ENCODE measurements at regions not wholly inside any gene's neighbourhood (a gene's known extent, or its start where the extent isn't known, plus 50 kb on each side); places are given as distances from the start of the nearest gene placed in this dataset.

DNA sequence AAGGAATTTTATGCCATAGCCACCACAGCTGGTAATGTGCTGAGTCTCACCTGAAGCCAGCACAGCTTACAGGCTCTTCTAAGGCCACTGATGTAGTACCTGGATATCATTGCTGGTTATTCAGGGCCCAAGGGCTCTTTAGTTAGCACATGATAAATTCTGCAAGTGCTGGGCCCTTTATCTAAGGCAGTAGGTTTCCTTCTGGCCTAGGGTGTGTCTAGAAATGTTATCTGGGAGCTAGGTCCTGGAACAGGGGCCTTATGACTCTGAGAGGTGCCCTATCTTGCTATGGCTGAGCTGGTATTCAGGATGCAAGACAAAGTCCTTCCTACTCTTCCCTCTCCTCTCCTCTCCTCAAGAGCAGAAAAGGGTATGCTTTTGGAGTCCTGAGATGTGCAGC, 1424.5 kb upstream of the NUDT12 start:
- ATAC-seq: no peak
- Mint-ChIP-seq H3K36me3 (ENCODE audit: low read depth) (no peaks in the 10 kb centered on the region), H3K4me3 (no peak overlapping the region), H3K27ac (no peak overlapping the region), H3K27me3 (no peaks in the 10 kb centered on the region), H3K4me1 (no peaks in the 10 kb centered on the region)
- H3K9me3 ChIP-seq (ENCODE audit: control insufficient read depth, low read length, poor library complexity, severe bottlenecking): no peaks in the 10 kb centered on the region
- no peak for DNase-seq

DNA sequence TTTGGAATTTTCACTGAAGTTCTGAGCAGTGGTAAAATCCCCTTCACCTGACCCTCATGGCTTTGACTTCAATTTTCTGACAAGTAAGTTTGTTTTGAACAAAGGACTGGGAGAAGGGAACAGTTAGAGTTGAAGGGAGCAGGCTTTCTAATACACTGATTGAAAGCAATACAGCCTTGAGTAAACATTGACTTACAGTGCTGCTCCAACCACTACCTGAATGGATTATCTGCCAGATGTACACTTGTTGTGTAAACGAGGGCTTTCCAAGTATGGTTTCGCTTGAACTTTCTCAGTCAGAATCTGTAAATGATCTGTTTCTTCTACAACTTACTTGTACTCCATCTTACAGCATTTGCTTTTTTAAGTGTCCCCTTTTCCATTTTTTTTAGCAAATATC, 1414.9 kb upstream of the NUDT12 start:
- Mint-ChIP-seq H3K36me3 (ENCODE audit: low read depth) (no peaks in the 10 kb centered on the region), H3K4me3 (no peak overlapping the region), H3K4me1 (no peaks in the 10 kb centered on the region), H3K27me3 (no peaks in the 10 kb centered on the region), H3K27ac (no peak overlapping the region)
- DNase-seq (no peak), ATAC-seq (no peak)
- no peaks in the 10 kb centered on the region for H3K9me3 ChIP-seq (ENCODE audit: control insufficient read depth, low read length, poor library complexity, severe bottlenecking)

DNA sequence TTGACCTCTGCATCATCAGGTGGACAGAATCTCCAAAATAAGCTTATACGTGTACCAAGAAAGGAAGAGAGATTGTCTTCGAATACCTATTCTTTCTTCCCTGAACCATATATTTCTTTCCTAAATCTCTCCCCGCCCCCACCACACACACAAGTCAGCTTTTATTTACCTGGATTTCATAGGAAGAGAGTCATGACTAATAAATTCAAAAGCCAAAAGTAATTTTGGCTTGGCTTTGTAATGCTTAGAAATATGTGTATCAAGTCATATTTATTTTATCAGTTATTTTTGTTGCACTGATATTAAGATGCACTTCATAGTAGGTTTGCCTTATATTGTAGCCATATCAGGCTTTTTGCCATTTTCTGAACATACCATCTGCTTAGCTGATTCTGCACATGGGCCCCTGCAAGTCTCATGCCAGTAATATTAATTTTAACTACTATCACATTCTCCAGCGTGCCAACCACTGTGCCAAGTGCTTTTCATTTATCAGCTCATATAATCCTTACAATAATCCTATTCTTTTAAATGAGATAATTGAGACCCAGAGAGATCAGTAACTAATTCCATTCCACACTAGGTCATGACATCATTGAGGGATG, 1405.3 kb upstream of the NUDT12 start:
- H3K27me3 Mint-ChIP-seq: no peaks in the 10 kb centered on the region
- H3K27ac Mint-ChIP-seq: no peak overlapping the region
- no peaks in the 10 kb centered on the region for H3K4me1 Mint-ChIP-seq
- no peaks in the 10 kb centered on the region for H3K36me3 Mint-ChIP-seq (ENCODE audit: low read depth)
- DNase-seq (no peak), ATAC-seq (no peak)
- no peak overlapping the region for H3K4me3 Mint-ChIP-seq
- no peaks in the 10 kb centered on the region for H3K9me3 ChIP-seq (ENCODE audit: control insufficient read depth, low read length, poor library complexity, severe bottlenecking)

DNA sequence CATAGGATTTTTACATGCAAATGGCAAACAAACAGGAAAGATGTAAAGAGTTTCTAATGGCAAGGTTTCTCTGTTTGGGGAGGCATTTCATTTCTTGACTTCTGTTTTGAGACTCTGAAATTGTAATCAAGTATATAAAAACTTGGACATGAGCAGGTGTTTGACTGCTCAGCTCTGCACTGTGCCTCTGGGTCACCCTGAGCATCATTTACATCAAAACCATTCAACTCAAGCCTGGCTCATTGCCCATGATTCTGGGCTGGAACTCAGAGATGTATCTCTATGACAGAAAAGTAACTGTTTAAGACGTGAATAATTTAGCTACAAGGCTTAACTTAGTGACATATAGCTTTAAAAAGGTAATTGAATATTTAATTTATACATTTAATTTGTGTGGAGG, 1402.4 kb upstream of the NUDT12 start:
- no peaks in the 10 kb centered on the region for H3K4me1 Mint-ChIP-seq
- H3K27me3 Mint-ChIP-seq: no peaks in the 10 kb centered on the region
- ATAC-seq: no peak
- no peak overlapping the region for H3K27ac Mint-ChIP-seq
- no peak for DNase-seq
- H3K9me3 ChIP-seq (ENCODE audit: control insufficient read depth, low read length, poor library complexity, severe bottlenecking): no peaks in the 10 kb centered on the region
- no peaks in the 10 kb centered on the region for H3K36me3 Mint-ChIP-seq (ENCODE audit: low read depth)
- H3K4me3 Mint-ChIP-seq: no peak overlapping the region

DNA sequence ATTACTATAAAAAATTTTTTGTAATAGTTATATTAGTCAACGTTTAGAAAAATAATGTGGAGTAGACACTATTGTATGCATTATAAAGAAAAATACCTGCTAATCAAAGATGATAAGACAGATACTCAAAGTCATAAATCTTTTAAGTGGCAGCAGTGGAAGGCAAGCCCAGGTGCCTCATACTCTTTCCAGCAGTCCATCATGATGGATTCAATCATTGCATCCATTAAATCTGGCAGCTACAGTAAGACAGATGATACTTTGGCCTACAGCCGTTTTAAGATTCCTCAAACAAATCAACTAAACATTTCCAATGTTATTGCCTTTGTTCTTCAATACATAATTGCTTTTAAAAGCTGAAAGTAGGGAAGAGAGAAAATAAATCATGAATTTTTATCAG, 1392.9 kb upstream of the NUDT12 start:
- no peak for ATAC-seq
- H3K4me3 Mint-ChIP-seq: no peak overlapping the region
- H3K27ac Mint-ChIP-seq: no peak overlapping the region
- DNase-seq: no peak
- H3K27me3 Mint-ChIP-seq: no peaks in the 10 kb centered on the region
- no peaks in the 10 kb centered on the region for H3K4me1 Mint-ChIP-seq
- no peaks in the 10 kb centered on the region for H3K9me3 ChIP-seq (ENCODE audit: control insufficient read depth, low read length, poor library complexity, severe bottlenecking)
- no peaks in the 10 kb centered on the region for H3K36me3 Mint-ChIP-seq (ENCODE audit: low read depth)

DNA sequence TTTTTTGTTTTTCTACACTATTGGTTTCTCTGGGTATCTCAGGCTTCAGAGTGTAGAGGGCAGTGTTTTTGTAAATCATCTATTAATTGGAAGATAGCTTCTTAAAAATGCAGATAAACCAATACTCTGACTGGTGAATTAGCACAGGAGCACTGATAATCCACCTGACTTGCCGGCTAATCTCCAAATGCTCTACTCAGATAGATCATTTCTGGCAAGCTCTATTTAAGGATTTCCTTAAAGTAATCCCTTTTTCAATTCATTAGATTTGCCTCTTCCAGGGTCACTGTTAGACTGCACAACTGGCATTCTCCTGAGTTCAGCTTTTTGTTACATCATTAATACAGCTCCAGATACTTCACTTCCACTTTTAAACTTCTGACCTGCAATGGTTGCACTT, 1390.3 kb upstream of the NUDT12 start:
- Mint-ChIP-seq H3K27ac (no peak overlapping the region), H3K4me3 (no peak overlapping the region), H3K36me3 (ENCODE audit: low read depth) (no peaks in the 10 kb centered on the region), H3K27me3 (no peaks in the 10 kb centered on the region), H3K4me1 (no peaks in the 10 kb centered on the region)
- H3K9me3 ChIP-seq (ENCODE audit: control insufficient read depth, low read length, poor library complexity, severe bottlenecking): no peaks in the 10 kb centered on the region
- DNase-seq (no peak), ATAC-seq (no peak)

DNA sequence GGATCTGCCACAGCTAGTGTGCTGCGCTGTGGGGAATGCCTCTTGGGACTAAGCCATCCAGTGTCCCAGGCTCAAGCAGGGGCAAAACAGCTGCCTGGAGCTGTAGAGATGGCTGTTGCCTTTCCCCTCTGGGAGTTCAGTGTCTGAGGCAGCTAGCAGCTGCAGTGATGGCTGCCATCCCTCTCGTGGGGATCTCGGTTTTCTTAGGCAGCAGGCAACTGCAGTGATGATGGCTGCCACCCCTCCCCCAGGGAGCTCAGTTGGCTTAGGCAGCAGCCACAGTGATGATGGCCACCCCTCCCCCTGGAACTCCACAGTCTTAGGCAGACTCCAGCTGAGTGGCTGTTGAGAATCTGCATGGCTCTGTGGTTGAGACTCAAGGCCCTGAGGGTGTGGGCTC, 1389.2 kb upstream of the NUDT12 start:
- no peak overlapping the region for H3K4me3 Mint-ChIP-seq
- no peaks in the 10 kb centered on the region for H3K9me3 ChIP-seq (ENCODE audit: control insufficient read depth, low read length, poor library complexity, severe bottlenecking)
- no peaks in the 10 kb centered on the region for H3K27me3 Mint-ChIP-seq
- H3K27ac Mint-ChIP-seq: no peak overlapping the region
- DNase-seq (no peak), ATAC-seq (no peak)
- H3K4me1 Mint-ChIP-seq: no peaks in the 10 kb centered on the region
- no peaks in the 10 kb centered on the region for H3K36me3 Mint-ChIP-seq (ENCODE audit: low read depth)

DNA sequence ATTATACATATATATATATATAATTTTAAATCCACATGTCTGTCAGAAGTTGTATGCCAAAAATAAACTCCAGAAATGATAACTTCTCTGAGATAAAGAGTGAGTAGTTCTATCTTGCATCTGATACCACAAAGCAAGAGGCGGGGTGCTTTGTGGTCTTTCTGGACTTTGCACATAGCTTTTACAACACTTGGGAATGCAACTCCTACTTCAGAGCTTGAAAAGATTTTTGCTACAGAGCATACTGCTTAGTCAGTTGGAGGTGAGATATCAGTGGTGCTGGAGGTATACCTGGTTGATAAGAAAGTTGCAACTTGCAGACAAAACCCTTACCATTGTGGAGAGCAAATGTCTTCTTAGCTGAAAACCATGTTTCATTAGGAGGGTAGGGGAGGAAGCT, 1384.5 kb upstream of the NUDT12 start:
- Mint-ChIP-seq H3K4me1 (no peaks in the 10 kb centered on the region), H3K27ac (no peak overlapping the region), H3K27me3 (no peaks in the 10 kb centered on the region), H3K36me3 (ENCODE audit: low read depth) (no peaks in the 10 kb centered on the region), H3K4me3 (no peak overlapping the region)
- ATAC-seq: no peak
- no peak for DNase-seq
- no peaks in the 10 kb centered on the region for H3K9me3 ChIP-seq (ENCODE audit: control insufficient read depth, low read length, poor library complexity, severe bottlenecking)

DNA sequence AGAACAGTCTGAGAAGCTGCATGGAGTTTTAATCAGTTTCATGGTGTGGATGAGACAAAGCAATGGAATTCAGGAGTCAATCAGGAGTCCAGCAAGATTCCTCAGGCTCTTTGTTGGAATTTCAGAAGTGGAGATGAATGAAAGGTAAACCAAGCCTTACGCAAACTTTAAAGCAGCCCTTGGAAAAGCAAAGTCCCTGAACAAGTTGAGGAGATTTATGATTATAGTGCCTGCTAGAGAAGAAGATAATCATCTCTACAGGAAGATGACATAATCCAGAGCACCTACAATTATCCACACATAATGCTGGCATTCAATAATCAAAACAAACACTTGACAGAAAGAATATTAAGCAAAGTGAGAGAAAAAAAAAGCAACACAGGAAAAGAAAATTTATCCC, 1380.1 kb upstream of the NUDT12 start:
- DNase-seq: no peak
- no peak for ATAC-seq
- no peaks in the 10 kb centered on the region for H3K27me3 Mint-ChIP-seq
- H3K9me3 ChIP-seq (ENCODE audit: control insufficient read depth, low read length, poor library complexity, severe bottlenecking): no peaks in the 10 kb centered on the region
- H3K27ac Mint-ChIP-seq: no peak overlapping the region
- H3K4me1 Mint-ChIP-seq: no peaks in the 10 kb centered on the region
- no peak overlapping the region for H3K4me3 Mint-ChIP-seq
- H3K36me3 Mint-ChIP-seq (ENCODE audit: low read depth): no peaks in the 10 kb centered on the region

DNA sequence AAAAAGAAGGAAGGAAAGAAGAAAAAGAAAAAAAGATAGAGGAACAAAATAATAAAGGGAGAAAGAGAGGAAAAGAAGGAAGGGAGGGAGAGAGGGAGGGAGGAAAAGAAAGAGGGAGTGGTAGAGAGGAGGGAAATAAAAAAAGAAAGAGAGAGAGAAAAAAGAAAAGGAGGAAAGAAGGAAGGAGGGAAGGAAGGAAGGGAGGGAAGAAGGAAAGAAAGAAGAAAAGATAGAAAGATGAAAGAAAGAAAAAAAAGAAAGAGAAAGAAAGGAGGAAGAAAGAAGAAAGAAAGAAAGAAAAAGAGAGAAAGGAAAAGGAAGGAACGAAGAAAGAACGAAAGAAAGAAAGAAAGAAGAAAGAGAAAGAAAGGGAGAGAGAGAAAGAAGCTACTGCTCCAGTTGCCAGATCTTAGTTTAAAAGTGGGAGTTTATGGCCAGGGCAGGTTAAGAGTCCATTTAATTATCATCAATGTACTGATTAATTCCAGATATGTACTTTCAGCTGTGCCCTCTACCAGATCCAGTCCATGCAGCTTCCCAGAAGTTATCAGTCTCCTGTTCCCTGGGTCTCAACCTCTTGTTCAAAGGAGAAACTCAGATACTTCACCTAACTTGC, 1378.5 kb upstream of the NUDT12 start:
- no peaks in the 10 kb centered on the region for H3K36me3 Mint-ChIP-seq (ENCODE audit: low read depth)
- ATAC-seq (no peak), DNase-seq (no peak)
- H3K27me3 Mint-ChIP-seq: no peaks in the 10 kb centered on the region
- no peak overlapping the region for H3K4me3 Mint-ChIP-seq
- no peak overlapping the region for H3K27ac Mint-ChIP-seq
- no peaks in the 10 kb centered on the region for H3K9me3 ChIP-seq (ENCODE audit: control insufficient read depth, low read length, poor library complexity, severe bottlenecking)
- H3K4me1 Mint-ChIP-seq: no peaks in the 10 kb centered on the region

DNA sequence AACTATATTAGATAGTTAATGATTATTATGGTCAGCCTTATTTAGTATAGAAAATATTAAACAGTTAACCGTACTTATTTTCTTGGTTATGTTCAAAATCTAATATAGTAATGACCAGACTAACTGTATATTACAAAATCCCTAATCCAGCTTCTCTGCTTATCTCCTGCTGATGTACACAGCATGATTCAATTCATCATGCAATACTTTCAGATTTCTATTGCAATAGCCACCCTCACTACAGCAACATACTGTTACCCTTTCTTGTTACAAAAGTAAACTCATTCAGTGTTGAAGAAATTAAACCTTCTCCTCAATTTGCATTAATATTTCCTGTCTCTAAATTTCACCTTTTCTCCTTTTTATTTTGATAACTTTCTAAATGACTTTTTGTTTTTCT, 1375.0 kb upstream of the NUDT12 start:
- H3K27me3 Mint-ChIP-seq: no peaks in the 10 kb centered on the region
- H3K4me3 Mint-ChIP-seq: no peak overlapping the region
- H3K27ac Mint-ChIP-seq: no peak overlapping the region
- H3K9me3 ChIP-seq (ENCODE audit: control insufficient read depth, low read length, poor library complexity, severe bottlenecking): no peaks in the 10 kb centered on the region
- ATAC-seq (no peak), DNase-seq (no peak)
- H3K36me3 Mint-ChIP-seq (ENCODE audit: low read depth): no peaks in the 10 kb centered on the region
- H3K4me1 Mint-ChIP-seq: no peaks in the 10 kb centered on the region

DNA sequence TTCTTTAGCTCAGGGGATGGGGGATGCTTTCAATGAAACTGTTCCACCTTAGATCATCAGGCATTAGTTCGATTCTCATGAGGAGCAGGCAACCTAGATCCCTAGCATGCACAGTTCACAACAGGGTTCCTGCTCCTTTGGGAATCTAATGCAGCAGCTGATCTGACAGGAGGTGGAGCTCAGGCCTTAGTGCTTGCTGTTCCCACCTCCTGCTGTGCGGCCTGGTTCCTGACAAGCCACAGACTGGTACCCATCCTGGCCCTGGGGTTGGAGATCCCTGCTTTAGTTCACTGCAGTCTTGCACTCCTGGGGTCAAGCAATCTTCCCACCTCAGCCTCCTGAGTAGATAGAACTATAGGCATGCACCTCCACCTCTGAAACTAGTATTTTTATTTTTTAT, 1369.8 kb upstream of the NUDT12 start:
- no peak for ATAC-seq
- no peaks in the 10 kb centered on the region for H3K4me1 Mint-ChIP-seq
- DNase-seq: no peak
- no peak overlapping the region for H3K4me3 Mint-ChIP-seq
- H3K36me3 Mint-ChIP-seq (ENCODE audit: low read depth): no peaks in the 10 kb centered on the region
- no peak overlapping the region for H3K27ac Mint-ChIP-seq
- no peaks in the 10 kb centered on the region for H3K27me3 Mint-ChIP-seq
- H3K9me3 ChIP-seq (ENCODE audit: control insufficient read depth, low read length, poor library complexity, severe bottlenecking): no peaks in the 10 kb centered on the region

DNA sequence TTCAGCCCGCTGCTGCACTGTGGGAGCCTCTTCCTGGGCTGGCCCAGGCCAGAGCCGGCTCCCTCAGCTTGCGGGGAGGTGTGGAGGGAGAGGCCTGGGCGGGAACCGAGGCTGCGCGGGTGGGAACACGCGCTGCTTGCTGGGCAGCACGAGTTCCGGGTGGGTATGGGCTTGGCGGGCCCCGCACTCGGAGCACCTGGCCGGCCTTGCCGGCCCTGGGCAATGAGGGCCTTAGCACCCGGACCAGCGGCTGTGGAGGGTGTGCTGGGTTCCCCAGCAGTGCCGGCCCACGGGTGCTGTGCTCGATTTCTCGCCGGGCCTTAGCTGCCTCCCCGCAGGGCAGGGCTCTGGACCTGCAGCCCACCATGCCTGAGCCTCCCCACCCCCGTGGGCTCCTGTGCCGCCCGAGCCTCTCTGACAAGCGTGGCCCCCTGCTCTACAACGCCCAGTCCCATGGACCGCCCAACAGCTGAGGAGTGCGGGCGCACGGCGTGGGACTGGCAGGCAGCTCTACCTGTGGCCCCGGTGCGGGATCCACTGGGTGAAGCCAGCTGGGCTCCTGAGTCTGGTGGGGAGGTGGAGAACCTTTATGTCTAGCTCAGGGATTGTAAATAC, 1366.4 kb upstream of the NUDT12 start:
- Mint-ChIP-seq H3K27ac (no peak overlapping the region), H3K4me1 (no peaks in the 10 kb centered on the region), H3K27me3 (no peaks in the 10 kb centered on the region), H3K4me3 (no peak overlapping the region), H3K36me3 (ENCODE audit: low read depth) (no peaks in the 10 kb centered on the region)
- no peak for DNase-seq
- no peak for ATAC-seq
- H3K9me3 ChIP-seq (ENCODE audit: control insufficient read depth, low read length, poor library complexity, severe bottlenecking): no peaks in the 10 kb centered on the region

DNA sequence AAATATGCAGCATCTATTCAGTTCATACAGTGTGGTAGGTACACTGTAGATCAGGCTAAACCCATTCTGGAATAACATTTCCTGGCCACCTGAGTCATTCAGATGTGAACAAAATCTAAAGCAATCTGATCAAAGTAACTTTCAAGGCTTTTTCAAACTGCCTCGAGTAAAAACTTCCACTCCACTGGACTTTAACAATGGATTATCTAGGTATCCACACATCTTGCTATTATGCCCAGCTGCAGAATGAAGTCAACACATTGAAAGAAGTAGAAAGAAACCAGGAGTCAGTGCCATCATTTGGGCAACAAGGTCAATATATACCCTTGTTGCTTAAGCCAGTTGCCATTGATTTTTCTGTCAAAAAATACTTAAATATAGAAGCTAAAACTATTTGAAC, 1352.6 kb upstream of the NUDT12 start:
- no peak for DNase-seq
- Mint-ChIP-seq H3K27me3 (no peaks in the 10 kb centered on the region), H3K4me1 (no peaks in the 10 kb centered on the region), H3K36me3 (ENCODE audit: low read depth) (no peaks in the 10 kb centered on the region), H3K4me3 (no peak overlapping the region), H3K27ac (no peak overlapping the region)
- H3K9me3 ChIP-seq (ENCODE audit: control insufficient read depth, low read length, poor library complexity, severe bottlenecking): no peaks in the 10 kb centered on the region
- no peak for ATAC-seq
